Activated T-helper 17 cell treated with anti-CD3 and anti-CD28 coated beads, Interleukin-2, amount 50 U/mL, for 72 hours (primary cell): ENCODE measurements at regions not wholly inside any gene's neighbourhood (a gene's known extent, or its start where the extent isn't known, plus 50 kb on each side); places are given as distances from the start of the nearest gene placed in this dataset.

Source experiments
- ATAC-seq: fragments of 150-1000 bp; cut with Tn5 transposase; replicated peaks from 2 replicates; pipeline ENCODE4 v1.10.0; 2021; ENCODE audit warnings: mild to moderate bottlenecking, moderate library complexity
- H3K27ac Mint-ChIP-seq: one replicate; pipeline ENCODE4 v1.8.0; 2022; ENCODE audit warnings: mixed read lengths
- H3K27me3 Mint-ChIP-seq: one replicate; pipeline ENCODE4 v1.8.0; 2022; ENCODE audit warnings: mixed read lengths
- H3K36me3 Mint-ChIP-seq: one replicate; pipeline ENCODE4 v1.8.0; 2022; ENCODE audit warnings: low read depth, mild to moderate bottlenecking, mixed read lengths
- H3K4me1 Mint-ChIP-seq: one replicate; pipeline ENCODE4 v1.8.0; 2022; ENCODE audit warnings: mixed read lengths
- H3K4me3 Mint-ChIP-seq: one replicate; pipeline ENCODE4 v1.8.0; 2022; ENCODE audit warnings: mild to moderate bottlenecking, mixed read lengths
- H3K9me3 Mint-ChIP-seq: one replicate; pipeline ENCODE4 v1.8.0; 2022; ENCODE audit warnings: mixed read lengths

DNA sequence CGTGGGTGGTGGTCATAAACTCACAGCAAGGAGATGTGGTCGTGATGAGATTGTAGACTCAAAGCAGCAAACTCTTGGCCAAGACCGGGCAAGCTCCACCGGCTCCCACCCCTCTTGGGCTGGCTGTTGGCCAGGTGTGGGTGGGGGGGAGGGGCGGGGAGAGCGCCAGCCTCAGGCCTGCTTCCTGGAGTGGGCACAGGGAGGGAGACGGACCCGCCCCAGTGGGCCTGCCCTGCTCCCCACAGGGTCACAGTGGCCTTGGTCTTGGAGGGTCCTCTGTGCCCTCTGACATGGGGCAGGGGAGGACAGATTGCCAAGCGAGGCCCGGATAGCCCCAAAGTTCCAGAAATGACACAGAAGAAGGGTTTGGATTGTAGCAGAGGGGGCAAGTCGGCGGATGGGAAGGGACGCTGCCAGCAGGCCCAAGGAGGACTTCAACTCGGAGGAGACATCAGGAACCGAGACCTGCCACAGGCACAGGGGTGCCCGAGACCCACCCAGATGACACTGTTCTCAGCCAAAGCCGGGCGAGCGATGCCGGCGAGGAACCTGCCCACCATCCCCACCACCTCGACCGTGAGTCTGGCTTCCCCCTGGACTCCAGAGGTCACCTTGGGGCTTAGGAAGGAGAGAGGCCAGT, 85.4 kb upstream of the ACTRT2 start:
- no peak for ATAC-seq
- Mint-ChIP-seq H3K4me1 (no peaks in the 10 kb centered on the region), H3K4me3 (no peak overlapping the region), H3K36me3 (no peaks in the 10 kb centered on the region), H3K27ac (no peak overlapping the region), H3K9me3 (no peaks in the 10 kb centered on the region), H3K27me3 (peaks cover 9% of the 10 kb centered on the region)

DNA sequence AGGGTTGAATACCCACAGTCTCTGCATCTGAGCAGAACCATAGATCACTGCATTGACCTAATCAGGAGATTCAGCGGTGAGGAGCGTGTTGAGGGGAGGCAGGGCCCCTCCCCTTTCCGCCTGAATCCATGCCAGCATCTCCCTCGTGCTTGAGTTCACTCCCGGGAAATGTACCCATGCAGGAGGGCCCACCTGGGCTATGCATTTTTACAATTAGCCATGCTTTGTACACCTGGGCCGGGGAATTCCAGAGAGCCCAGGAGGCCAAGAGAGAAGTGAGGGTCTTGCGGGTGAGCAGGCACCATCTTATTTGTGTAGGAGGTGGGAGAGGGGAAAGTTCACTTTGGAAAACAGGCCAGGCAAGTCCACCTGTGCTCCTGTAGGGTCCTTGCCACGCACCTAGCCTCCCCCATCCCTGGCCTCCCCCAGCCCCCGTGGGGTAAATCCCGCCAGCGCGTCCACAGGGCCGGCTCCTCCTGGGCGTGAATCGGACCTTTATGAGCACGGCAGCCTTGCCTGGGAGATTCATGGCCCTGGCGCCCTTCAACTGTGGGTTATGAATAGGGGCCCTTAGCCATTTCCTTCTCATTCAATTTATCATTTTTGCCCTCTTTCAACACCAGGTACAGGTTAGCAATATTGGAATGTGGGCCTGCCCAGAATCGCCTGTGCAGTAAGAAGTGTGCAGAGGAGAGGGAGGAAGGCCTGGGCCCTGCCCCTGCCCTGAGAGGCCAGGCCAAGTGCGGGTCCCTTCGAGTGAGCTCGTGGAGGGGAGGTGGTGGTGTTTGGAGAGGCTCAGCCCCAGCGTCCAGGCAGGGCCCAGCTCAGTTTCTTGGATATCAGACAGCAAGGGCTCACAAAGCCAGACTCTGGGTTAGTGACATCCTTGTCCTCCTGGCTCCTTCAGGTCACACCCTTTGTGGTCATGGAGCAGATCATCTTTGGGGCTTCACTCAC, 84.4 kb upstream of the ACTRT2 start:
- H3K36me3 Mint-ChIP-seq: no peaks in the 10 kb centered on the region
- H3K4me3 Mint-ChIP-seq: no peak overlapping the region
- no peak overlapping the region for H3K27ac Mint-ChIP-seq
- ATAC-seq: no peak
- peaks cover 6% of the 10 kb centered on the region for H3K27me3 Mint-ChIP-seq
- no peaks in the 10 kb centered on the region for H3K4me1 Mint-ChIP-seq
- H3K9me3 Mint-ChIP-seq: peaks cover 4% of the 10 kb centered on the region

- Mint-ChIP-seq H3K36me3 (no peaks in the 10 kb centered on the region), H3K4me1 (no peaks in the 10 kb centered on the region), H3K27me3 (no peaks in the 10 kb centered on the region), H3K4me3 (no peak overlapping the region), H3K9me3 (peaks cover 4% of the 10 kb centered on the region), H3K27ac (no peak overlapping the region)
- no peak for ATAC-seq
These were observed 83.5 kb upstream of the ACTRT2 start for GRCh38 chr1:2937805-2938204.

DNA sequence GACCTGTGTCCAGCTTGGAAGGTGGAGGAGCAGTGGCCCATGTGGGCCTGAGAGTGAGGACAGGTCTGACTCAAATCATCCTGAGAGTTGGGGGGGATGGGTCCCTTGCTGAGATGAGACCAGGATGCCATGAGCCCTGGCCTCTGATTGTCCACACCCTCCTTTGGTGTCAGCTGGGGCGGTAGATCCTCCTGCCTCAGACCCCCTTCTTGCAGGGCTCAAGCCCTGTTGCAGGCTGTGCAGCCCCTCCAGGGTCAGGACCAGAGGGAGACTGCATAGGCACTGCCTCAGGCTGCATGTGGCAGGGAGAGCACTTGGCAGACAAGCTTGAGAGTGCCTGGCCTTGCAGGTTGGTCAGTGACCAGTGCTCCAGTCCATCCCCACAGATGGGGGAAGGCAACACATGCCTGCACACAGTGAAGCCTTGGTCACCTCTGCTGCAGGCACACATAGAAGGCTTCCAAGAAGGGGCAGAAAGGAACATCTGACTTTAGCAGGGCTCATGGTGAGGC, 82.2 kb upstream of the ACTRT2 start:
- H3K4me1 Mint-ChIP-seq: no peaks in the 10 kb centered on the region
- no peak overlapping the region for H3K27ac Mint-ChIP-seq
- H3K27me3 Mint-ChIP-seq: no peaks in the 10 kb centered on the region
- no peak for ATAC-seq
- H3K36me3 Mint-ChIP-seq: no peaks in the 10 kb centered on the region
- no peak overlapping the region for H3K4me3 Mint-ChIP-seq
- peaks cover 4% of the 10 kb centered on the region for H3K9me3 Mint-ChIP-seq

DNA sequence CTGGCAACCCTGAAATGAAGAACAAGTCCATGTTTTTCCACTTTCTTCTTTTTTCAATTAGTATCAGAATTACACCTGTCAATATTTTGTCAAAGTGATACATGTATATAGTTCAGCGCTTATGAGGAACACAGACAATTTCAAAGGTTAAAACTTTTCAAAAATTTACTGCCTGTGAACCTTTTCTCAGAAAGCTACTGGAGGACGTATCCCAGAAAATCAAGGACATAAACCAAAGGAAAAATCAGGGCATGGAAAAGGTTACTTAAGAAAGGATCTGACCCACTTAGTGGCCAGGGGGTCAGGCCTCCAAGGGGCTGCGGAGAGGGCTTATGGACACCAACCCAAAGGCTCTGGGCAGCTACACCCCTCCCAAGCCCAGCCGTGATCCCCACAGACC, 81.1 kb upstream of the ACTRT2 start:
- no peak for ATAC-seq
- H3K4me3 Mint-ChIP-seq: no peak overlapping the region
- no peaks in the 10 kb centered on the region for H3K4me1 Mint-ChIP-seq
- H3K36me3 Mint-ChIP-seq: no peaks in the 10 kb centered on the region
- peaks cover 4% of the 10 kb centered on the region for H3K9me3 Mint-ChIP-seq
- H3K27me3 Mint-ChIP-seq: no peaks in the 10 kb centered on the region
- H3K27ac Mint-ChIP-seq: no peak overlapping the region

GRCh38 chr1:2941040-2941439, 80.2 kb upstream of the ACTRT2 start:
- Mint-ChIP-seq H3K4me3 (no peak overlapping the region), H3K36me3 (no peaks in the 10 kb centered on the region), H3K9me3 (peaks cover 4% of the 10 kb centered on the region), H3K4me1 (no peaks in the 10 kb centered on the region), H3K27me3 (no peaks in the 10 kb centered on the region), H3K27ac (no peak overlapping the region)
- ATAC-seq: no peak

DNA sequence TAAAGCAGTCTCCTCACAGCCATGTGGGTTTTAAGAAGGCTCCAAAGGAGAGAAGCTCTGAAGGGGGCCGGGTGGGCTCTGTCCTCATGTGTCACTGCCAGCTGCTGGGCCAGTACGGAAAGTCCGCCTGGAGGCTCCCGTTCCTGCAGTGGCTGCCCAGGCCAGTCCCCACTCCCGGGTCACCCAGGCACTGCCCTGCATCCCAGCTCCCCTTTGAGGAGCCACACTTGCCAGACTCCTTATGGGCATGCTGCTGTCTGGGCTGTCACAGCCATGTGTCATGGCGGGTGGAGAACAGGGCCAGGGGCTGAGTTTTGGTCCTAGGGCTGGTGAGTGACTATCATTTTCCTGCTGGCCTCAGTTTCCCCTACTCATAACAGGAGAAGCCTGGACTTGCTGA, 79.4 kb upstream of the ACTRT2 start:
- no peak overlapping the region for H3K4me3 Mint-ChIP-seq
- peaks cover 4% of the 10 kb centered on the region for H3K27me3 Mint-ChIP-seq
- peaks cover 4% of the 10 kb centered on the region for H3K9me3 Mint-ChIP-seq
- H3K27ac Mint-ChIP-seq: no peak overlapping the region
- no peaks in the 10 kb centered on the region for H3K4me1 Mint-ChIP-seq
- no peak for ATAC-seq
- H3K36me3 Mint-ChIP-seq: no peaks in the 10 kb centered on the region

DNA sequence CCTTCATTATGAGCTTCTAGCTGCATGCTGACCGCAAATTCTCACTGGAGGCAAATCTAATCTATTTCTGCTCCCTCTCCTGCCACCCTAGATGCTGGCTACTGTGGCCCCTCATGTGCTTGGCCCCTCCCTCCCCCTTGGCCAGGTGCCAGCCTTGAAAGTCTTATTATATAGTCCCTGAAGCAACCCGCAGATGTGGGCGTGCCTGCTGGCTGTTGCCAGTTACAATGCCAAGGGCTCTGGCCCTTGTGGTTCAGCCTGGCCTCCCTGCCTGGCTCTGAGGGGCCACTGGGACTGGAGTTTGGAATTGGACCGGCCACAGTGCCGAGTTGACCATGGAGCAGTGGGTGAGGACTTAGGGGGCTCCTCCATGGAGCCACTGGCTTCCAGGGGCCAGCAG, 78.9 kb upstream of the ACTRT2 start:
- Mint-ChIP-seq H3K9me3 (peaks cover 4% of the 10 kb centered on the region), H3K4me1 (no peaks in the 10 kb centered on the region), H3K27ac (no peak overlapping the region), H3K27me3 (peaks cover 8% of the 10 kb centered on the region), H3K36me3 (no peaks in the 10 kb centered on the region), H3K4me3 (no peak overlapping the region)
- ATAC-seq: no peak

- H3K4me3 Mint-ChIP-seq: no peak overlapping the region
- peaks cover 4% of the 10 kb centered on the region for H3K9me3 Mint-ChIP-seq
- H3K36me3 Mint-ChIP-seq: no peaks in the 10 kb centered on the region
- no peak for ATAC-seq
- H3K27ac Mint-ChIP-seq: no peak overlapping the region
- H3K27me3 Mint-ChIP-seq: peaks cover 8% of the 10 kb centered on the region
- H3K4me1 Mint-ChIP-seq: no peaks in the 10 kb centered on the region
These were observed 77.5 kb upstream of the ACTRT2 start for GRCh38 chr1:2943686-2944260.

- no peak overlapping the region for H3K27ac Mint-ChIP-seq
- no peak overlapping the region for H3K4me3 Mint-ChIP-seq
These were observed 76.6 kb upstream of the ACTRT2 start for GRCh38 chr1:2944705-2945104.

GRCh38 chr1:2945821-2946231, 75.4 kb upstream of the ACTRT2 start:
- Mint-ChIP-seq H3K27me3 (peaks cover 13% of the 10 kb centered on the region), H3K27ac (no peak overlapping the region), H3K4me3 (no peak overlapping the region), H3K9me3 (peaks cover 4% of the 10 kb centered on the region), H3K36me3 (no peaks in the 10 kb centered on the region), H3K4me1 (no peaks in the 10 kb centered on the region)
- ATAC-seq: no peak

More at GRCh38 chr1:2944705-2945104, 76.6 kb upstream of the ACTRT2 start:
- H3K4me1 Mint-ChIP-seq: no peaks in the 10 kb centered on the region
- peaks cover 8% of the 10 kb centered on the region for H3K27me3 Mint-ChIP-seq
- peaks cover 4% of the 10 kb centered on the region for H3K9me3 Mint-ChIP-seq
- H3K36me3 Mint-ChIP-seq: no peaks in the 10 kb centered on the region
- ATAC-seq: no peak

DNA sequence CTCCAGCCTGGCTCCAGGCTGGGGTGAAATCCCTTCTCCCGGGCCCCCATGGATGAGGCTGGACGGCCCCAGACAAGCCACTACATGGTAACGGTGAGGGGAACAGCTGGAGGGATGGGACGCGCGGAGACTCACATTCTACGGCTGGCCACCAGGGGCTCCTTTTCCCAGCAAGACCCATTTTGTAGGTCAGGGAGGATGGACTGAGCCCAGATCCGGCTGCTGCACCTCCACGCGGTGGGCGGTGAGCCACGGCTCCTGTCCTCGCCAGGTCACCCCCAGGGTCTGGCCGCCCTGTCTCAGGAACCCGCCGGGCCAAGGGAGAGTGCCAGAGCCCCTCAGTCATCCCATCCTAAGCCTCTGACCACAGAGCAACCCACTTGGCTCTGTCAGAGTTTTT, 75.0 kb upstream of the ACTRT2 start:
- Mint-ChIP-seq H3K27me3 (peaks cover 13% of the 10 kb centered on the region), H3K9me3 (peaks cover 3% of the 10 kb centered on the region), H3K4me3 (no peak overlapping the region), H3K27ac (no peak overlapping the region), H3K4me1 (no peaks in the 10 kb centered on the region), H3K36me3 (no peaks in the 10 kb centered on the region)
- ATAC-seq: no peak

GRCh38 chr1:2946999-2947690, 74.1 kb upstream of the ACTRT2 start:
- H3K4me3 Mint-ChIP-seq: no peak overlapping the region
- no peak overlapping the region for H3K27ac Mint-ChIP-seq
- no peaks in the 10 kb centered on the region for H3K36me3 Mint-ChIP-seq
- peaks cover 13% of the 10 kb centered on the region for H3K27me3 Mint-ChIP-seq
- H3K4me1 Mint-ChIP-seq: no peaks in the 10 kb centered on the region
- no peaks in the 10 kb centered on the region for H3K9me3 Mint-ChIP-seq
- ATAC-seq: no peak

DNA sequence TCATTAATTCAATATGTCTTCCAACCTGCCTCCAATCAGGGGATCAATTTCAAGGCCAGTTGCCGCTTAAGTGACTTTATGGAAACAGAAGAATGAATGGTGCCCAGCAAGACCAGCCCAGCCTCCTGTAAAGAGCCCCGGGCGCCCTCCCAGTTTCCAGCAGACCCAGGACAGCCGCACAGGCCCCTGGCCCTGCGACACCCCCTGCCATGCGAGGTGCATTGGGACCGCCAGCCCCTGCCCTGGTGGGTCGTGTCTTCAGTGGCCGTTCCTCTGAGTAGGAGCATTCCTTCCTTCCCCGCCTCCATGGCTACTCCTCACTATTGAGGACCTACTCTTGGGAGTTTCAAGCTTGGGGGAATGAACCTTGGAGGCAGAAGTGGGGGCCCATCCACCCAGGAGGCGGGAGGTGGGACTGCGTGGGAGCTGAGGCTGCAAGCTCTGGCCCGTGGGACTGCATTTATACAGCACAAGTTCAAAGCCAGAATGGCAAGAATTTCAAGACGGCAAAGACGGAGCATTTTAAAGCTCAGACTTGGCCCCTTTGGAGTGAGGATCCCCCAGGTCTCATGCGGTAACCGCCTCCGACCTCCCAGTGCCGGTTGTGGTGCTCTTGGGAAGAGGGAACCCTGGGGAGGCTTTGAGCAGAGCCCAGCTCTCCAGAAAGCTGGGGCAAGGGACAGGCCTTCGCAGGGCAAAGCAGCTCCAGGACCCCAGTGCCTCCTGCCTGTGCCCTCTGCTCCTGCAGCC, 73.1 kb upstream of the ACTRT2 start:
- H3K4me3 Mint-ChIP-seq: no peak overlapping the region
- H3K9me3 Mint-ChIP-seq: peaks cover 3% of the 10 kb centered on the region
- H3K36me3 Mint-ChIP-seq: no peaks in the 10 kb centered on the region
- H3K27ac Mint-ChIP-seq: no peak overlapping the region
- no peaks in the 10 kb centered on the region for H3K4me1 Mint-ChIP-seq
- no peak for ATAC-seq
- H3K27me3 Mint-ChIP-seq: peaks cover 13% of the 10 kb centered on the region
